ENCODE measurements at regions not wholly inside any gene's neighbourhood (a gene's known extent, or its start where the extent isn't known, plus 50 kb on each side); places are given as distances from the start of the nearest gene placed in this dataset.
A peak's percentile ranks its signal among the peaks of the same experiment; 100 is the strongest.

GRCh38 chr6:145025488-145025887 lies 709.8 kb downstream of the EPM2A start:
- CTCF ChIA-PET = interaction anchor here (3.9 kb wide), 1 partner anchor 441 kb away, joined by 31 read pairs; no protein-coding TSS in a partner anchor
- no peak for DNase-seq (ENCODE audit: low read depth, low spot score)
- H3K9me3 ChIP-seq (ENCODE audit: control insufficient read depth, insufficient read depth, low read length) = no peaks in the 10 kb centered on the region
- no peak for TF ChIP-seq CTCF (IDR thresholded peaks at IDR 0.05; ENCODE audit: low read depth, low read length)
- no peaks in the 10 kb centered on the region for H3K27me3 ChIP-seq (ENCODE audit: control insufficient read depth, insufficient read depth, low read length)
- POLR2A ChIA-PET = no interaction called here
- no peak overlapping the region for H3K27ac ChIP-seq (ENCODE audit: low read depth, low read length)
- no peak overlapping the region for H3K4me3 ChIP-seq (ENCODE audit: low read depth, low read length)

- Histone ChIP-seq H3K9me3 (ENCODE audit: control insufficient read depth, insufficient read depth, low read length) (no peaks in the 10 kb centered on the region), H3K27me3 (ENCODE audit: control insufficient read depth, insufficient read depth, low read length) (no peaks in the 10 kb centered on the region), H3K27ac (ENCODE audit: low read depth, low read length) (no peak overlapping the region), H3K4me3 (ENCODE audit: low read depth, low read length) (no peak overlapping the region)
- ChIA-PET CTCF (interaction anchor here (0.7 to 3.9 kb wide), 2 partner anchors 28 to 442 kb away, joined by 3 to 31 read pairs; no protein-coding TSS in a partner anchor), POLR2A (no interaction called here)
- no peak for TF ChIP-seq CTCF (IDR thresholded peaks at IDR 0.05; ENCODE audit: low read depth, low read length)
- no peak for DNase-seq (ENCODE audit: low read depth, low spot score)
These were observed 709.0 kb downstream of the EPM2A start for GRCh38 chr6:145026267-145026679.

- CTCF ChIA-PET = interaction anchor here (1.2 to 3.9 kb wide), 3 partner anchors 10 to 444 kb away, joined by 3 to 31 read pairs (median 4); no protein-coding TSS in a partner anchor
- TF ChIP-seq CTCF (IDR thresholded peaks at IDR 0.05; ENCODE audit: low read depth, low read length) = peak; percentile 58
- no peaks in the 10 kb centered on the region for H3K9me3 ChIP-seq (ENCODE audit: control insufficient read depth, insufficient read depth, low read length)
- no peak for DNase-seq (ENCODE audit: low read depth, low spot score)
- no peak overlapping the region for H3K4me3 ChIP-seq (ENCODE audit: low read depth, low read length)
- POLR2A ChIA-PET = no interaction called here
- H3K27me3 ChIP-seq (ENCODE audit: control insufficient read depth, insufficient read depth, low read length) = no peaks in the 10 kb centered on the region
- H3K27ac ChIP-seq (ENCODE audit: low read depth, low read length) = no peak overlapping the region
These were observed 707.0 kb downstream of the EPM2A start for GRCh38 chr6:145028144-145028818.

GRCh38 chr6:145031001-145031400 lies 704.3 kb downstream of the EPM2A start:
- Histone ChIP-seq H3K27ac (ENCODE audit: low read depth, low read length) (no peak overlapping the region), H3K4me3 (ENCODE audit: low read depth, low read length) (no peak overlapping the region), H3K27me3 (ENCODE audit: control insufficient read depth, insufficient read depth, low read length) (no peaks in the 10 kb centered on the region), H3K9me3 (ENCODE audit: control insufficient read depth, insufficient read depth, low read length) (no peaks in the 10 kb centered on the region)
- no peak for TF ChIP-seq CTCF (IDR thresholded peaks at IDR 0.05; ENCODE audit: low read depth, low read length)
- DNase-seq (ENCODE audit: low read depth, low spot score) = no peak
- ChIA-PET CTCF (interaction anchor here (0.6 kb wide), 1 partner anchor 184 kb away, joined by 3 read pairs; no protein-coding TSS in a partner anchor), POLR2A (no interaction called here)

GRCh38 chr6:145031962-145032361 lies 703.4 kb downstream of the EPM2A start:
- Histone ChIP-seq H3K27ac (ENCODE audit: low read depth, low read length) (no peak overlapping the region), H3K9me3 (ENCODE audit: control insufficient read depth, insufficient read depth, low read length) (no peaks in the 10 kb centered on the region), H3K27me3 (ENCODE audit: control insufficient read depth, insufficient read depth, low read length) (no peaks in the 10 kb centered on the region), H3K4me3 (ENCODE audit: low read depth, low read length) (no peak overlapping the region)
- POLR2A ChIA-PET = no interaction called here
- CTCF ChIA-PET = interaction anchor here (1.9 kb wide), 1 partner anchor 446 kb away, joined by 8 read pairs; no protein-coding TSS in a partner anchor
- no peak for TF ChIP-seq CTCF (IDR thresholded peaks at IDR 0.05; ENCODE audit: low read depth, low read length)
- no peak for DNase-seq (ENCODE audit: low read depth, low spot score)

All from AG04450 (cell line).